ENCODE measurements at regions not wholly inside any gene's neighbourhood (a gene's known extent, or its start where the extent isn't known, plus 50 kb on each side); places are given as distances from the start of the nearest gene placed in this dataset.

DNA sequence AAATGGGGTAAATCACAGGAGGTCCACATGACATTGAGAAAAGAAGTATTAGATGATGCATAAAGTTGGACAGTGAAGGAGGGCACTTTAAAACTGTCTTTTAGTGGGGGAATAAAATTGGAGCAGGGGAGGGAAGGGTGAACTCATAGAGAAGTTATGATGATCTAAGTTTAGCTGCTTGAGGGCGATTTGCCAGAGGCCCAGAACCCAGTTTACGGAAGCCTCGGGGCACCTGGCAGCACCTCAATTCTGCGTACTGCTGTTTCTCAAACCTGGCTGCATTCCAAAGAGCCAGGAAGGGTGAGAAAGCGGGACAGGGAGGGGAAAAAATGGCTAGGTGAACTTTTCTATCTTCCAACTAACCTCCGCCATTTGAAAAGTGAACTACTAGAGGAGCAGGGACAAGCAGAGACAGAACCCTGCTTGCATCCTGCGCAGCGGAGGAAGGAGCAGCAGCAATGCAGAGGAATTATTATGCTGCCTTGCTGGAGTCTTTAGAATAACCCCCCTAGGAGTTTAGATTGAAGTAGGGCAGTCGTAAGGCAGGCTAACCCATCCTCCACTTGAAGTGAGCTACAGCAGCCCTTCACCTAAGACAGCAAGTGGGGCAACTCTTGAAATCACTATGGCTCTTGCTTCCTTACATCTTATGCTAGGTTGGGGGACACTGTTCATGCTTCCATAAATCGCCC, 316.8 kb downstream of the BRINP1 start:
- no peaks in the 10 kb centered on the region for H3K9me3 Mint-ChIP-seq
- no peak overlapping the region for H3K27ac Mint-ChIP-seq
- H3K27me3 Mint-ChIP-seq, result no peaks in the 10 kb centered on the region
- no peak overlapping the region for H3K4me3 Mint-ChIP-seq
- no peak for DNase-seq
- no peaks in the 10 kb centered on the region for H3K36me3 Mint-ChIP-seq
- no peaks in the 10 kb centered on the region for H3K4me1 Mint-ChIP-seq
- CTCF ChIA-PET, result no interaction called here

DNA sequence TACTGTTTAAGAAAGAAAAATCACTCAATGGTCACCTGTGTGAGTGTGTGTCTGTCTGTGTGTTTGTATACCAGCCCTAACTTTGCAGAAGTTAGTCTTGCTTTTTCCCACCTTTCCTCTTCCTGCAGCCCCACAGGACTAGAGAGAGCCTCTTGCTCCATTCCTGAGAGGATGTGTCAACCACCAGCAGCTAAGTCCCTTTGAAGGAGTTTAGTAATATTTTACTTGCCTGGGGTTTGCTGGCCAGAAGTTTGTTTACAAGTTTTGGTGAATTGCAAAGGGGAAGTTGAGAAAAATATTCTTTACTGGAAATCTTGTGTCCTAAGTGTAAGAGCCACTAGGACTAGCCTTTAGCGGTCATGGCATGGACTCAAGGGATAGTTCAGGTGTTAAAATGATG, 316.2 kb downstream of the BRINP1 start:
- Mint-ChIP-seq H3K4me1 (no peaks in the 10 kb centered on the region), H3K9me3 (no peaks in the 10 kb centered on the region), H3K27ac (no peak overlapping the region), H3K27me3 (no peaks in the 10 kb centered on the region), H3K4me3 (no peak overlapping the region), H3K36me3 (no peaks in the 10 kb centered on the region)
- CTCF ChIA-PET, result no interaction called here
- no peak for DNase-seq

- no peak overlapping the region for H3K27ac Mint-ChIP-seq
- no peaks in the 10 kb centered on the region for H3K27me3 Mint-ChIP-seq
- H3K36me3 Mint-ChIP-seq, result no peaks in the 10 kb centered on the region
- peaks cover 2% of the 10 kb centered on the region for H3K9me3 Mint-ChIP-seq
- CTCF ChIA-PET, result interaction anchor here (0.5 kb wide), 1 partner anchor 172 kb away, joined by 3 read pairs; no protein-coding TSS in a partner anchor
- DNase-seq, result no peak
- no peak overlapping the region for H3K4me3 Mint-ChIP-seq
- H3K4me1 Mint-ChIP-seq, result no peaks in the 10 kb centered on the region
Observed at GRCh38 chr9:119060629-119061385, 308.4 kb downstream of the BRINP1 start.

- H3K27ac Mint-ChIP-seq, result no peak overlapping the region
- CTCF ChIA-PET, result no interaction called here
- peaks cover 6% of the 10 kb centered on the region for H3K9me3 Mint-ChIP-seq
- no peak for DNase-seq
- H3K4me1 Mint-ChIP-seq, result no peaks in the 10 kb centered on the region
- H3K27me3 Mint-ChIP-seq, result no peaks in the 10 kb centered on the region
- H3K4me3 Mint-ChIP-seq, result no peak overlapping the region
- no peaks in the 10 kb centered on the region for H3K36me3 Mint-ChIP-seq
Observed at GRCh38 chr9:119071636-119072035, 297.6 kb downstream of the BRINP1 start.

DNA sequence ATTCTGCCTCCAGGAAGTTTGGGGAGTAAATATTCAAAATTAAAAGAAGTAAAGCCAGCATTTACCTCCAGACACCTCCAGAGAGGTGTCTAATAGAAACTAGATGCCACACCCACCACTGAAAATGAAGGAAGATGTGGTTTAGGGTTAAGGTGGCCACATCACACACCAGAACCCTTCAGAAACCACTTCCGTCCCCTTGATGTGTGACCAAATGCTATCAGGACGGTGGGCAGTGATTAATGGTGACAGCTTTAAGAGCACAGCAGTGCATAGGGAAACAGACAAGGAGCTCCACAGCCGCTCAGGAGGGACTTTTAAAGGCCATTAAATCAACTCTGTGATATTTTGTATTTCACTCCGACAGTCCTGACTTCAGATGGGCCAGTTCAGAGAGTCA, 295.2 kb downstream of the BRINP1 start:
- peaks cover 2% of the 10 kb centered on the region for H3K9me3 Mint-ChIP-seq
- no peaks in the 10 kb centered on the region for H3K27me3 Mint-ChIP-seq

DNA sequence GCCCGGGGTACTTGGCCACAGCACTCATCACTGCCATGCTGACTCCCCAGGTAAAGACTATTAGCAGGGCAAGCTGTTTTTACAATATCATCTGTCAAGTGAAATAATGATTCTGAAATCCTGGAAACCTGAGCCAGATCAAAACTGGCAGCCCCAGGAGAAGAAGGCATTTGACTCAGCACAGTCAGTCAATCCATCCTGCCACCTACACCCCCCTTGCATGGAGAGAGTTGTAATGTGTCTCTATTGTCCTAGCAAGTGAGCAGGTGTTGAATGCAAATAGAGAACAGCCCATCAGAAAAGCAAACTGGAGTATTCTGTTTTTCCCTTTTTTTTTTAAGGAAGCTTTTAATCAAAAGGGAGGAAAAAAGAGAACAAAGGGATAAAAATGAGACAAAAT, 291.2 kb downstream of the BRINP1 start:
- H3K4me1 Mint-ChIP-seq, result no peaks in the 10 kb centered on the region
- CTCF ChIA-PET, result no interaction called here
- no peak overlapping the region for H3K27ac Mint-ChIP-seq
- no peak for DNase-seq
- H3K36me3 Mint-ChIP-seq, result no peaks in the 10 kb centered on the region
- no peak overlapping the region for H3K4me3 Mint-ChIP-seq
- H3K27me3 Mint-ChIP-seq, result no peaks in the 10 kb centered on the region
- no peaks in the 10 kb centered on the region for H3K9me3 Mint-ChIP-seq

More for the DNA sequence above, 295.2 kb downstream of the BRINP1 start:
- Mint-ChIP-seq H3K4me1 (no peaks in the 10 kb centered on the region), H3K36me3 (no peaks in the 10 kb centered on the region), H3K4me3 (no peak overlapping the region), H3K27ac (no peak overlapping the region)
- no peak for DNase-seq
- CTCF ChIA-PET, result no interaction called here

DNA sequence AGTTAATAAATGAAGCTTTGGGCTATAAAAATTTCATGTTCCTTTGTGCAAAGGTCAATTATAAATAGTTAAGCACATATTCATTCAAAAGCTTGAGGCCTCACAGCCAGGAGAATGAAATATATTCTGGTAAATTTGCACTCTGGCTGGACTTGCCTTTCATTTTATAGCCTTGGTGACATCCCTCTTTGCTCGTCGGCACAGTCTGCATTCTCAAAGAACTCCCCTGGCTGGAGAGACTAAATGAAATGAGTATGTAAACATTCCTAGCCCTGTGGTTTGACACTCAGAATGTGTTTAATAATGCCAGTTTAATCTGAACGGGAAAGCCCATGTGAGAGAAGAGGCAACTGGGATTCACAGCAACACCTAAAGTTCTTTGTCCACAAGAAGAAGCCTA, 285.6 kb downstream of the BRINP1 start:
- H3K4me3 Mint-ChIP-seq, result no peak overlapping the region
- H3K27ac Mint-ChIP-seq, result no peak overlapping the region
- H3K36me3 Mint-ChIP-seq, result no peaks in the 10 kb centered on the region

GRCh38 chr9:119086590-119086989, 282.6 kb downstream of the BRINP1 start:
- H3K4me1 Mint-ChIP-seq, result no peaks in the 10 kb centered on the region
- no peak overlapping the region for H3K27ac Mint-ChIP-seq
- no peak for DNase-seq
- no peak overlapping the region for H3K4me3 Mint-ChIP-seq
- CTCF ChIA-PET, result no interaction called here
- H3K9me3 Mint-ChIP-seq, result peaks cover 6% of the 10 kb centered on the region
- no peaks in the 10 kb centered on the region for H3K36me3 Mint-ChIP-seq
- H3K27me3 Mint-ChIP-seq, result no peaks in the 10 kb centered on the region

More for the DNA sequence above, 285.6 kb downstream of the BRINP1 start:
- Mint-ChIP-seq H3K9me3 (peaks cover 6% of the 10 kb centered on the region), H3K4me1 (no peaks in the 10 kb centered on the region), H3K27me3 (no peaks in the 10 kb centered on the region)
- CTCF ChIA-PET, result no interaction called here
- DNase-seq, result no peak

- Mint-ChIP-seq H3K27ac (no peak overlapping the region), H3K27me3 (no peaks in the 10 kb centered on the region), H3K36me3 (no peaks in the 10 kb centered on the region), H3K9me3 (peaks cover 6% of the 10 kb centered on the region), H3K4me1 (no peaks in the 10 kb centered on the region), H3K4me3 (no peak overlapping the region)
- DNase-seq, result no peak
- CTCF ChIA-PET, result no interaction called here
Observed at GRCh38 chr9:119088002-119088547, 281.2 kb downstream of the BRINP1 start.

DNA sequence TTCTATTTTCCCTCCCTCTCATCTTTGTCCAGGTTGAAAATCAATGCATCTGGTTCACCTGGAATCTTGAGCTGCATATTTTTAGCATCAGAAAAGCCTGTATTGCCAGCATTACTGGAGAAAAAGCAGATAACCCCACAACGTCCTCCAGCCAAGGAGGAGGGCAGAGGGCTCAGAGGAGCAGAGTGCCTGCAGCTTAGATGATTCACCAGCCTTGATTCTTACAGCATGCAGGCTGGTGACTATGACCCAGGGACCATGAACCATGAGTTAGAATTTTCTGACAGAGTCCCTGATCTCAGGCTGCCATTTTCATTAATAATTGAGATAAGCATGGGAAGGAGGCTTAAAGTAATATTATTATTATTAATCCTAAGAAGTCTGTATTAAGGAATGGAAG, 278.2 kb downstream of the BRINP1 start:
- no peak for DNase-seq
- CTCF ChIA-PET, result no interaction called here
- H3K4me1 Mint-ChIP-seq, result no peaks in the 10 kb centered on the region
- no peaks in the 10 kb centered on the region for H3K27me3 Mint-ChIP-seq
- H3K9me3 Mint-ChIP-seq, result no peaks in the 10 kb centered on the region
- H3K36me3 Mint-ChIP-seq, result no peaks in the 10 kb centered on the region
- no peak overlapping the region for H3K4me3 Mint-ChIP-seq
- H3K27ac Mint-ChIP-seq, result no peak overlapping the region

DNA sequence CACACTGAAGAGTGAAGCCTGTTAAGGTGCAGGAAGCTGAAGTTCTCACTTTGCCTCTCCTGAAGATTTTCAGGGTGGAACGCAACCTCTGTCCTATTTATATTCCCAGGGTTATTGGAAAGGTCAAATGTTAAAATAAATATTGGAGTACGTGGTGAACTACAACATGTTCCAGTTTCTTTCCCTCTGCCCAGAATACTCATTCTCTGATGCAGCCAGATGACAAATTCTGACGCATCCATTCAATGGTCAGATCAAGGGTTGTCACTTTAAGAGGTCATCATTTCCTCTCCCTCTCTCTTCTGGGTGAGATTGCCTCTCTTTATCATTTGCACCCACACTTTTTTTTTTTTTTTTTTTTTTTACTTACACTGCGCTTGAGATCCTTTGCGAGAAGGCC, 277.1 kb downstream of the BRINP1 start:
- H3K36me3 Mint-ChIP-seq, result no peaks in the 10 kb centered on the region
- H3K4me1 Mint-ChIP-seq, result no peaks in the 10 kb centered on the region
- no peak overlapping the region for H3K4me3 Mint-ChIP-seq
- CTCF ChIA-PET, result no interaction called here
- H3K9me3 Mint-ChIP-seq, result no peaks in the 10 kb centered on the region
- no peak for DNase-seq
- no peaks in the 10 kb centered on the region for H3K27me3 Mint-ChIP-seq
- no peak overlapping the region for H3K27ac Mint-ChIP-seq

DNA sequence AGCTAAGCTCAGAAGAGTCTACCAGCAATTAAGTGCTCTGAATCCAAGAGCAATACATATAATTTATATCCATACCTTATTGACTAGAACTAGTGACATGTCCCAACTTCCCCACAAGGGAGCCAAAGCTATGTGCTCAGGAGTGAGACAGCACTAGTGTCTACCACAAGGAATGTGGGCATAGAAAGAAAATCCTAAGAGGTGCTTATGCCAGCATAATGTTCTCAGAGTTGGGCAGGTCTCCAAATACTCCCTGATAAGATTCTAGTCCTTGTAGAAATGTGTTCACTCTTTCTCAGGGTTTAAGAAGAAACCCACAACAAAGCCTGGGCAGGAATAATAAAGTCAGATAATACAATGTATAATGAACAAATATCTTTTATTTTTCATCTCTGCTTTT, 275.1 kb downstream of the BRINP1 start:
- Mint-ChIP-seq H3K9me3 (no peaks in the 10 kb centered on the region), H3K27ac (no peak overlapping the region), H3K4me3 (no peak overlapping the region), H3K27me3 (no peaks in the 10 kb centered on the region), H3K4me1 (no peaks in the 10 kb centered on the region), H3K36me3 (no peaks in the 10 kb centered on the region)
- DNase-seq, result no peak
- CTCF ChIA-PET, result no interaction called here

- H3K27me3 Mint-ChIP-seq, result no peaks in the 10 kb centered on the region
- no peaks in the 10 kb centered on the region for H3K4me1 Mint-ChIP-seq
- H3K27ac Mint-ChIP-seq, result no peak overlapping the region
- no peak for DNase-seq
- H3K4me3 Mint-ChIP-seq, result no peak overlapping the region
- H3K9me3 Mint-ChIP-seq, result no peaks in the 10 kb centered on the region
- CTCF ChIA-PET, result no interaction called here
- no peaks in the 10 kb centered on the region for H3K36me3 Mint-ChIP-seq
Observed at GRCh38 chr9:119095072-119095471, 274.2 kb downstream of the BRINP1 start.

DNA sequence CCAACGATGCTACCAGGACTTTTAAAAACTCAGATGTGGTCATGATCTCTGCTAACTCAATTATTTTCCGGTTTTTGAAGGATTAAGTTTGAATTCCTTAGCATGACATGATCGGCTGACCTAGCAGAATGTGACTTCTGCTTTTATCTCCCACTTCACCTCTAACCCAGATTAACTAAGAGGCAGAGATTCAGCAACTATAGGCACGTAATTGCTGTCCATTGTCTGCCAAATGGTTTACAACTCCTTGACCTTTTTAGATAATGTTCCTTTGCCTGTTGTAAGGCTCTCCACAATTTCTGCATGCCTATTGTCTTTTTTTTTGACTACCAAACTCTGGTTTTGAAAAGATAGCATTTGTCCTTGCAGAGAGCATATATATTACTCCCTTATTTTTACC, 268.2 kb downstream of the BRINP1 start:
- no peak for DNase-seq
- H3K9me3 Mint-ChIP-seq, result no peaks in the 10 kb centered on the region
- no peaks in the 10 kb centered on the region for H3K27me3 Mint-ChIP-seq
- H3K4me1 Mint-ChIP-seq, result no peaks in the 10 kb centered on the region
- no peak overlapping the region for H3K27ac Mint-ChIP-seq
- H3K4me3 Mint-ChIP-seq, result no peak overlapping the region
- CTCF ChIA-PET, result no interaction called here
- H3K36me3 Mint-ChIP-seq, result no peaks in the 10 kb centered on the region

GRCh38 chr9:119114681-119115080, 254.6 kb downstream of the BRINP1 start:
- no peaks in the 10 kb centered on the region for H3K36me3 Mint-ChIP-seq
- H3K4me1 Mint-ChIP-seq, result no peaks in the 10 kb centered on the region
- no peaks in the 10 kb centered on the region for H3K27me3 Mint-ChIP-seq
- CTCF ChIA-PET, result no interaction called here
- H3K27ac Mint-ChIP-seq, result no peak overlapping the region
- H3K9me3 Mint-ChIP-seq, result no peaks in the 10 kb centered on the region
- no peak for DNase-seq
- no peak overlapping the region for H3K4me3 Mint-ChIP-seq
